ENCODE measurements at regions not wholly inside any gene's neighbourhood (a gene's known extent, or its start where the extent isn't known, plus 50 kb on each side); places are given as distances from the start of the nearest gene placed in this dataset.

DNA sequence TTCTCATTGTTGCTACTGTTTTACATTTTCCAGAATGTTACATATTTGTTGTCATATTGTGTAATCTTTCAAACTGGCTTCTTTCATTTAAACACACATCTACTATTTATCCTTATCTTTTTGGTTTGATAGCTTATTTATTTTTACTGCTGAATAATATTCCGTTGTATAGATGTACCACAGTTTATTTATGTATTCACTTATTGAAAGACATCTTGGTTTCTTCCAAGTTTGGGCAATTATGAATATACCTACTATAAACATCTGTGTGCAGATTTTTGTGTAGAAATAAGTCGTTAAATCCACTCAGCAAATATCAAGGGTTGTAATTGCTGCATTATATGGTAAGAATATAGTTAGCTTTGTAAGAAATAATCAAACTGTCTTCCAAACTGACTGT lies 669.2 kb downstream of the TNS3 start:
- TF ChIP-seq, protein P1, sequence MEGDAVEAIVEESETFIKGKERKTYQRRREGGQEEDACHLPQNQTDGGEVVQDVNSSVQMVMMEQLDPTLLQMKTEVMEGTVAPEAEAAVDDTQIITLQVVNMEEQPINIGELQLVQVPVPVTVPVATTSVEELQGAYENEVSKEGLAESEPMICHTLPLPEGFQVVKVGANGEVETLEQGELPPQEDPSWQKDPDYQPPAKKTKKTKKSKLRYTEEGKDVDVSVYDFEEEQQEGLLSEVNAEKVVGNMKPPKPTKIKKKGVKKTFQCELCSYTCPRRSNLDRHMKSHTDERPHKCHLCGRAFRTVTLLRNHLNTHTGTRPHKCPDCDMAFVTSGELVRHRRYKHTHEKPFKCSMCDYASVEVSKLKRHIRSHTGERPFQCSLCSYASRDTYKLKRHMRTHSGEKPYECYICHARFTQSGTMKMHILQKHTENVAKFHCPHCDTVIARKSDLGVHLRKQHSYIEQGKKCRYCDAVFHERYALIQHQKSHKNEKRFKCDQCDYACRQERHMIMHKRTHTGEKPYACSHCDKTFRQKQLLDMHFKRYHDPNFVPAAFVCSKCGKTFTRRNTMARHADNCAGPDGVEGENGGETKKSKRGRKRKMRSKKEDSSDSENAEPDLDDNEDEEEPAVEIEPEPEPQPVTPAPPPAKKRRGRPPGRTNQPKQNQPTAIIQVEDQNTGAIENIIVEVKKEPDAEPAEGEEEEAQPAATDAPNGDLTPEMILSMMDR (IDR thresholded peaks at IDR 0.05): no peak
- no peak for TF ChIP-seq POLR2A (IDR thresholded peaks at IDR 0.05)
